ENCODE measurements at regions not wholly inside any gene's neighbourhood (a gene's known extent, or its start where the extent isn't known, plus 50 kb on each side); places are given as distances from the start of the nearest gene placed in this dataset.

- no peaks in the 10 kb centered on the region for H3K9me3 ChIP-seq (replicated peaks in 1 of 2; ENCODE audit: control insufficient read depth in 1 of 2, insufficient read depth in 1 of 2, low read length in 2 of 2)
- no peaks in the 10 kb centered on the region for H3K36me3 ChIP-seq (replicated peaks in 1 of 2; ENCODE audit: control insufficient read depth in 1 of 2, insufficient read depth in 2 of 2, low read length in 2 of 2)
- intact Hi-C loops (cut with micrococcal nuclease), result no loop called here
- no peaks in the 10 kb centered on the region for H3K27me3 ChIP-seq (ENCODE audit: control insufficient read depth in 2 of 2, insufficient read depth in 2 of 2, low read length in 2 of 2)
- no peaks in the 10 kb centered on the region for H3K36me3 Mint-ChIP-seq
- no peak overlapping the region for H2AFZ ChIP-seq (ENCODE audit: insufficient read depth, low read depth, low read length, poor library complexity, severe bottlenecking)
- DNase-seq, result no peak
- H3K79me2 ChIP-seq (ENCODE audit: insufficient read depth, low read length), result no peaks in the 10 kb centered on the region
- H3K9me3 Mint-ChIP-seq, result peaks cover 0 to 7% (median 0%) of the 10 kb centered on the region in 7 donors
- TF ChIP-seq CTCF (IDR thresholded peaks at IDR 0.05), result no peak
- H3K4me1 Mint-ChIP-seq, result peaks cover 3% of the 10 kb centered on the region
- H3K27ac ChIP-seq (ENCODE audit: low read depth in 1 of 2, low read length in 2 of 2), result no peak overlapping the region
- H3K4me3 Mint-ChIP-seq, result no peak overlapping the region
- peaks cover 0 to 2% (median 0%) of the 10 kb centered on the region in 3 donors for H3K27me3 Mint-ChIP-seq (ENCODE audit: low read depth in 3 of 3)
- H3K4me2 ChIP-seq (replicated peaks; ENCODE audit: extremely low read depth, low read length, poor library complexity, severe bottlenecking), result no peak overlapping the region
- H3K4me3 ChIP-seq (replicated peaks in 1 of 3; ENCODE audit: low read depth in 2 of 3, low read length in 3 of 3), result no peak overlapping the region
- H3K27ac Mint-ChIP-seq, result no peak overlapping the region
- H4K20me1 ChIP-seq (ENCODE audit: insufficient read depth, low read length), result no peaks in the 10 kb centered on the region
- H3K4me1 ChIP-seq (ENCODE audit: control insufficient read depth in 1 of 2, insufficient read depth in 2 of 2, low read length in 2 of 2), result peaks cover 3 to 9% of the 10 kb centered on the region in 2 donors
- WGBS (ENCODE audit: insufficient coverage), result 0% methylated on average over 1 of the region's 2 CpGs
- H3K9ac ChIP-seq (ENCODE audit: insufficient read depth, low read length, poor library complexity, severe bottlenecking), result no peak overlapping the region
Observed at GRCh38 chr3:151564261-151564660, 103.4 kb upstream of the IGSF10 start.

GRCh38 chr3:151563305-151563704 lies 102.4 kb upstream of the IGSF10 start:
- intact Hi-C loops (cut with micrococcal nuclease), result no loop called here
- TF ChIP-seq CTCF (IDR thresholded peaks at IDR 0.05), result no peak
- Mint-ChIP-seq H3K36me3 (no peaks in the 10 kb centered on the region), H3K9me3 (peaks cover 0 to 4% (median 0%) of the 10 kb centered on the region in 7 donors), H3K27me3 (ENCODE audit: low read depth in 3 of 3) (peaks cover 0 to 2% (median 0%) of the 10 kb centered on the region in 3 donors), H3K4me3 (no peak overlapping the region), H3K27ac (no peak overlapping the region), H3K4me1 (peaks cover 3% of the 10 kb centered on the region)
- Histone ChIP-seq H3K79me2 (ENCODE audit: insufficient read depth, low read length) (no peaks in the 10 kb centered on the region), H3K27me3 (ENCODE audit: control insufficient read depth in 2 of 2, insufficient read depth in 2 of 2, low read length in 2 of 2) (no peaks in the 10 kb centered on the region), H3K27ac (ENCODE audit: low read depth in 1 of 2, low read length in 2 of 2) (no peak overlapping the region), H4K20me1 (ENCODE audit: insufficient read depth, low read length) (no peaks in the 10 kb centered on the region), H2AFZ (ENCODE audit: insufficient read depth, low read depth, low read length, poor library complexity, severe bottlenecking) (no peak overlapping the region), H3K9me3 (replicated peaks in 1 of 2; ENCODE audit: control insufficient read depth in 1 of 2, insufficient read depth in 1 of 2, low read length in 2 of 2) (no peaks in the 10 kb centered on the region), H3K36me3 (replicated peaks in 1 of 2; ENCODE audit: control insufficient read depth in 1 of 2, insufficient read depth in 2 of 2, low read length in 2 of 2) (no peaks in the 10 kb centered on the region), H3K9ac (ENCODE audit: insufficient read depth, low read length, poor library complexity, severe bottlenecking) (no peak overlapping the region), H3K4me3 (replicated peaks in 1 of 3; ENCODE audit: low read depth in 2 of 3, low read length in 3 of 3) (no peak overlapping the region), H3K4me2 (replicated peaks; ENCODE audit: extremely low read depth, low read length, poor library complexity, severe bottlenecking) (no peak overlapping the region), H3K4me1 (ENCODE audit: control insufficient read depth in 1 of 2, insufficient read depth in 2 of 2, low read length in 2 of 2) (peaks cover 3 to 9% of the 10 kb centered on the region in 2 donors)
- no peak for DNase-seq
- no CpG with 5 or more reads among the region's 2 CpGs for WGBS (ENCODE audit: insufficient coverage)
